Epidermal melanocyte (primary cell): ENCODE measurements at regions not wholly inside any gene's neighbourhood (a gene's known extent, or its start where the extent isn't known, plus 50 kb on each side); places are given as distances from the start of the nearest gene placed in this dataset.
A peak's percentile ranks its signal among the peaks of the same experiment; 100 is the strongest.

Experiments used
- DNase-seq: peaks from one replicate; pipeline ENCODE4 v3.0.0; 2011; ENCODE audit warnings: low spot score; ENCODE audit not compliant: insufficient read length

DNA sequence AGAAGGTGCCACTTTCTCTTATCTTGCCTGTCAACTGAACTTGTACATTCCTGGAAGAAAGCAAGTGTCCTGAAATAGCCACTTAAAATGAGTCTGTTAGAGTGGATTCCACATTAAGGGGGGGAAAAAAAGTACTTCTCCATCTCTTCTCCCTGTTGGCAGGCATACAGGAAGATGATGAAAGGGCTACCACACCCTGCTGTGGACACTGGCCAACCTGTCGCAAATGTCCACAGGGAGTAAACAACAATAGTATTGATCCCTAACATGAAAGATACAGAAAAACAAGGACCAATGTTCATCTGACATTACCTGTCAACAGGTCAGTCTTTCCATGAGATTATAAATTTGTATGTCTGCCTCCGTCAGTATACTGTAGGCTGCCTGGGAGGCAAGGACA is 265.1 kb upstream of the MAP3K1 start:
- no peak for DNase-seq

DNA sequence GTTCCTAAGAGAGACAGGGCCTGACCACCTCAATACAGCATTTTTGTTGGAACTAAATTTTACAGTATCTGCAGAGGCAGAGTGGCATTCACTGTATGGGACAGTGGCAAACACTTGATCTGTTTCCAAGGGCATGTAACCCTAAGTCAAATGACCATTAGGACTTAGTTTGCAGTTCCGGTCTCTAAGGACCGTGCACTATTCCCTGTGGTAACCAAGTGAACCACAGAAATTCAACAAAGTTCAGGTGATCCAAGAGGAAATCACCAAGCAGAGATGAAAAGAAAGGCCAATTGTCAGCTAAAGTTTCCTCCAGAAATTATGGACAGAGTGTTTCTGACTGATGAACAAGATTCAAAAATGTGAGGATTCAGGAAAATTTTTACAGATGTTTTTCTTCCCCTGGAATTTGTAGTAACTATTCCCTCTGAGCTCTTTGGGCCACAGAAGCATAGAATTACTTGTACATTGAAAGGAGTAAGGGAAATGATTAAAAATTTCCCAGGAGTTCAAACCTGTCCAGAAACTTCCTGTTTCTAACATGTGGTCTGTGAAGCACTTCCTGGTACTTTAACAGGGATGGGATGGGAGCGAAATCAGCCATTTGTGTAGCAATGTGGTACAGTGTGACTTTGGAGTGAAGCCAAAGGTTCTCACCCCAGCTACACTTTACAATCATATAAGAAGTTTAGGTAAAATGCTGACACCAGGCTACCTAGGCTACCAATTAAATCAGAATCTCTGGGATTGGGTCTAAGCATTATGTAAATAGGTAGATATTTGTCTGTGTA is 266.1 kb upstream of the MAP3K1 start:
- DNase-seq, result no peak

DNA sequence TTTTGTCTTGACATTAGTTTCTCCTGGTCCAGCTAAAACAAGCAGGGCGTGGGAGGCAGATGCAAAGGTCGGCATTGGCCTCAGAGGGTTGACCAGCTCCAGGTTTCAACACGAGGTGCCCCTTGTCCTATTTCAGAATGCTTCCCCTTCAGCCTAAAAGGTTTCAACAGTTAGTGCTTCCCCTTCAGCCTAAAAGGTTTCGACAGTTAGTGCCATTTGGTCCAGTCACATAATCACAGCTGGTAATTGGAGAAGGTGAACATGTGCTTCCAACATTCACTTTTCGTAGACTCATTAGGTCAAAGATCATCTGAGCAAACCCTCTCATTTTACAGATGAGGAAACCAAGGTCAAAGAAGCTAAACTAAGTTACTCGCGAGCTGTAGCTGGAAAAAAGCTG is 270.3 kb upstream of the MAP3K1 start:
- DNase-seq, result no peak

DNA sequence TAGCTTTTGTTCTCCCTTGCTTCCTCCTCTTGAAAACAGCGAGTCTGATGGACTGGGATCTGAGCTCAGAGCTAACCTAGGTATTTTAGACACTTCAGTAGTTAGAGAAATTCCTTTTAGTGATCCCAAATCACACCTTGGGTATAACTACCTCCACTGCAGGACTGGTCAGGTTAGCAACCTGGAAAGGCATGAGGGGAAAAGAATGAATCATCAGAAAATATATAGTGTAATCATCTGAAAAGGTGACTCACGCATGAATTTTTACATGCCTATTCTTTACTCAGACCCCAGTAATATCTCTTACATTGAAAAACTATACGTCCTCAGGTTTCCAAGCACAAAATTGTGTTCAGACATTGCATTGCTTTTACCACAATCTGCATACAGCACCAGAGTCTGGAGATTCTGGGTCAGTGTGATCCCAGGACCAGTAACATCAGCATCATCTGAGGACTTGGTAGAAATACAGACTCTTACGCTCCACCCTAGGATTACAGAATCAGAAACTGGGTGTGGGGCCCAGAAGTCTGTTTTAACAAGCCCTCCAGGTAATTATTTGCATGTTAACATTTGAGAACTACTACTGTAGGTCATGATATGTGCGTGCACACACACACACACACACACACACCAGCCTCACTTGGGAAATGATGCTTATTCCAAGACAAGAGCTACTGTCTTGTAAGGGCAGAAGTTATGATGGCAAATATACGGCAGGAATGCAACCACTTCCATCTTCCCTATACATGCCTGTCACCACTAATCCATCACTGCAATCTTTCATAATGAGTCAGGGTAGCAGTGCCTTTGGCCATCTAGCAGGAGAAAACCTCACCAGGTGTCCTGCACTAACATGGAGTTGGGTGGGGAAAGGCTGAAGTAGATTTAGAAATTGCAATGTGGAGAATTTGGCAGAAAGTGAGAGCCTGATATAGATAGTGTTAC is 271.6 kb upstream of the MAP3K1 start:
- no peak for DNase-seq

DNA sequence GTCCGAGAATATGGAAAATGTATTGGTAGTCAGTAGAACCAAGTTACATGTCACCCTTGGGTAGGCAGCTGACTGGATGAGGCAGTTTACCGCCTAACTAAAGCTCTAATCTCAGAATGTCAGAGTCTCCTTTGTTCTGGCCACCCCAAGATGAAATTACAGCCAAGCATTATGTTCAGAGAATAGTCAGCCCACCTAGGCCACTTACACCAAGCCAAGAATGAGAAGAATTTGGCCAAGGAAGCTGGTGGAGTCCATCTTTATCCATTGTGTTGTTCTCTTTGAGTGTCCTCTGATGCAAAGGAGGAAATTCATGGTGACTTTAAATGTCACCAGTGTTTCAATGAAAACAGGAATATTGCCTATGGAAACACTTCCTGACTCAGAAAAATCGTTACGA is 275.1 kb upstream of the MAP3K1 start:
- DNase-seq, result no peak

DNA sequence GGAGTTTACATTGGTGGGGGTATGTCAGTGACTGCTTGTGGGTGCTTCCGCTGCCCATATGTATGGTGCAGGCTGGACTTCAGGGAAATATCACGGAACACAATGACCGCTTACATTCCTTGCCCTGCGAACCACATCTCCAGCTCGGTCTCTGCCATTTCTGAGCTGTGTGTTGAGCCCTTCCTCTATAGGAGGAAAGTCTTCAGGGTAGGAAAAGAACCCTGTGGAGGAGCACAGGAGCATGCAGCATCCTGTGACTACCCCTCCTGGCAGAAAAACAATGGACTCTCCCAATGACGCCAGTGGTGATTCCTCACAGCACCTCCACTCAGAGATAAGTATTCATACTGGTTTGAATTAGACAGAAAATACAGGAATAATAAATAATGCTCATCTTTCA is 276.8 kb upstream of the MAP3K1 start:
- no peak for DNase-seq

DNA sequence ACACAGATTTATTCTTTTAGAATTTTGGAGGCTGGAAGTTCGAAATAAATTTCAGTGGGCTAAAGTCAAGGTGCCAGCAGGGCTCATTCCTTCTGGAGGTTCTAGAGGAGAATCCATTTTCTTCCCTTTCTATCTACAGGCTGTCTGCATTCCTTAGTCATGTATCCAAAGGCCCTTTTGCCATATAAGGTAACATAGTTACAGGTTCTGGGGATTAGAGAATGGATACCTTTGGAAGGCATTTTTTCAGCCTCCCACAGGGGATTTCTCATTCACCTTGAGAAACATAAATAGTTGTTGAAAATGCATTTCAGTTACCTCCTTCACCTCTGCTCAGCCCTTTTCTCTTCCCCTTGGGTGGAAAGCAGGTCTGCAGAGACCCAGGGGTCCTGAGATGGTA is 280.0 kb upstream of the MAP3K1 start:
- no peak for DNase-seq

DNA sequence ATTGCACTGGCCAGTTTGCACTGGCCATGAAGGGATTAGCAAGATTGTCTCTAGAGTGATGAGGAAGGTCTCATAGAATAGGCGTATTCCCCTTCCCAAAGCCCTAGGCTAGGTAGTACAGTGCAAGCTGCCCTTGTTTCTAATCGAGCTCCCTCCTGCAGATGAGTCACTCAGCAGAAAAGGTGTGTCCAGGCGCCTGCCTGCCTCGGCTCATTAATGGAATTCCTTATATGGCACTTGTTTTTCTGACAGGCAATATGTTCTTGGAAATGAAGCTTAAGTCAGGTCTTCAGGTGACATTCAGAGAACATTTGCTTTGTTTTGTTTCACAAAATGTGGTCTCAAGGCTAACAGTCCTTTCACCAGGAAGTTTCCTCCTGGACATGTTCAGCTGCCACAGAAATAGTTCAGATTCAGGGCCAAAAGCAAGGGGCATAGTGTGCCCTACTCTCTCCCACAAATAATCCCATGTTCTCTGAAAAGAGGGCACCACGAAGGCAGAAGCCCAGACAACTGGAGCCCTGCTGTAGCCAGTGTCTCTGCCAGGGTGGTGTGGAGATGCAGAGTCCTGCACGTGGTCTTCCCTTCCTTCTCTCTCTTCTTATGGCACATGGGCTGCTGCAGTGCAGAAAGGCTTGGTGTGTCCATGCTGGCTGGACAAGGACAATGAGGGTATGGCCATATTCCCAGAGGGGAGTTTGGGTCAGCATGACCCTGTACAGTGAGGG is 281.1 kb upstream of the MAP3K1 start:
- DNase-seq, result no peak

DNA sequence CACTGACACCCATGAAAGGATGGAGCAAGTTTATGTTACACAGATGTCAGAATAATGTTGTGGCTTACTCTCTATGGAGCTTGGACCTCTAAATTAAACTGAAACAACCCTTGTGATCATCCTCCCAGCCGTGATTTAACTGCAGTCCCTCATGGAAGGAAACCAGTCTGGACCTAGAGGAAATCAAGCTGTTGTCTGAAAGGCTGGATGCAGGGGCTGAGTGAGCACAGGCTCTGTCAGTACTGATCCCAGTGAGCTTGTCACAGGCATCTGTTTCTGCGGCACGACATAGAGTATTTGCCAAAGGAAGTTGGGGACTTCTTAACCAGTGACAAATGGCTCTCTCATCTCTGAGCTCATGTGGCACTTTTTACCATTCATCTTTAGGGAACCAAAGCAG is 282.9 kb upstream of the MAP3K1 start:
- DNase-seq, result no peak

DNA sequence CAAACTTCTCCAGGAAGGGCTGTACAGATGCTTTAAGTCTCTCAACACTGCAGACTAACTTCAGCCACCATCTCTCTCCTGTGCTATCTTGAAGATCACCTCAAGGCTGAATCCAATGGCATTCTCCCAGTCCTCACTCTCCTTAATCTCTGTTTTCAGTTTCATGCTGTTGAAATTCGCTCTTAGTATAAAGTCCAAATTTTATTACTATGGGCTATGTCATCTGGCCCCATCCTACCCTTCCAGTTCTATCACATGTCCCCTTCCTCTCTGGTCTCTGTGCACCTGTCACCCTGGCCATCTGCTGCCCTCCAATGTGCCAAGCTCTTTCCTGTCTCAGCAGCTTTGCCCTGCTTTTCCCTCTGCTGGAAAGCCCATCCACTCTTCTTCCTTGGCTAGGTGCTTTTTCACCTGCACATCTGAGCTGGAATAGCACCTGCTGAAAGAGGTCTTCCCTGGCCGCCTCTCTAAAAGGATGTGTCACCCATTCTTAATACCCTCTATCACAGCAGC is 284.7 kb upstream of the MAP3K1 start:
- DNase-seq, result no peak

DNA sequence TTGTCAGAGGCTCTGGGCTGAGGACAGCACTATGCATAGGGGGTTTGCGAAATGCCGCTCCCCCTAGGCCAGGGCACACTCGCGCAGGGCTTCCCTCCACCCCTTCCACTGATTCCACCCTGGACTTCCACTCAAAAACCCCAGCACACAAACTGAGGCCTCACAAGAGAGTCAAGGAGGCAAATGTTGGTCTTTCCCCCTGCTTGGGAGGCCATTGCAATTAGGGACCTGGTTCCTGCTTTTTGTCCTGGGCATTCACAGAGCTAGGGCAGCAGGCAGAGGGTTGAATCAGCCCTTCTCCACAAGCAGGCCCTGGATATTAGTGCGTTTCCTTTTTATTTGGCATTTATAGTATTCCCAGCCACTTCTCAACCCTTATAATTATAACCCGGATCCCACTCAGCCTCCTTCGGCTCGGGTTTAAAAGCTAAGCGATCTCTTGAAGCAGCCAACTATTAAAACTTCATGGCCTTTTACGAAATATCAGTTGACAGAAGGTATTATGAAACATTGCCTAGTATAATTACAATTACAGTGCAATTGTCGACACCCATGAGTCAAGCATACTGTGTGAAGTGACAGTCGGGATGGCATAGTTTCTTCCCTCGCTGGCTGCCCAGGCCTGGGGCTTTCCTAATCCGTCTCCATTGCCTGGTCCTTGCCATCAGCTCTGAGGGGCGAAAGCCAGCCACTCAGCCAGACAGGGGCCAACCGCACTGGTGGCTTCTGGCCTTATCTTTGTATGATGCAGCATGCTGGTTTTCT is 285.5 kb upstream of the MAP3K1 start:
- no peak for DNase-seq

DNA sequence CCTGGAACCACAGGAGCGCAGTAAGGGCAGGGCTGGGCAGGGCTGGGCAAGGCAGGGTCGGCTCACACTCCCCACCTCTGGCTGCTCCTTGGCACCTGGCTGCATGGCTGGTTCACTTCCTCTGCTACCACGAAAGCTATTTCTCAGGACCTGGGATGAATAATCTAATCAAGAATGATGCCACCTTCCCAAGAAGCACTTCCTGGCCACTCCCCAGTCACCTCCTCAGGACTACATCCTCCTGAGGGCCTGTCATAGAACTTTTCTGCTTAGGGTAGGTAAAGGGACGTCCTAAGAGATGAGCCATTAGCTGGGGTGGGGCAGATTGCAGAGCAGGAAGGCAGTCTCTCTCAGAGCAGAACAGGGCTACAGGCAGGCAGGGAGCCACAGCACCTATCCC is 288.2 kb upstream of the MAP3K1 start:
- DNase-seq, result no peak

DNA sequence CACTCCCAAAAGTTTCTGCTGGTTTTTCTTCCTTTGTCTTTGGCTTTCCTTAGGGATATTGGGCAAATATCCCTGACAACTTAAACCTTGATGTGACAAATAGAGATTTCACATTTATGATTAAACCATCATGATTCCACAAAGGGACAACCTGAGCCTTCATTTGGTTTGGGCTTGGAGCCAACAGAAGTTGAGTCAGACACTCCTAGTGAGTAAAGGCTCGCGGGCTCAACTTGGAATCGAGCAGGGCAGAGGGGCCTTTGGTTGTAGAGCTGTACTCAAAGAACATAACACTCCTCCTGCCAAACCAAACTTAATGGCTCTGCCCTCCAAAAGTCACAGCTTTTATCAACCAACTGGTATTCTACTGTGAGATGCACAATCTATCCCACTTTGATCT is 290.2 kb upstream of the MAP3K1 start:
- DNase-seq, result no peak

DNA sequence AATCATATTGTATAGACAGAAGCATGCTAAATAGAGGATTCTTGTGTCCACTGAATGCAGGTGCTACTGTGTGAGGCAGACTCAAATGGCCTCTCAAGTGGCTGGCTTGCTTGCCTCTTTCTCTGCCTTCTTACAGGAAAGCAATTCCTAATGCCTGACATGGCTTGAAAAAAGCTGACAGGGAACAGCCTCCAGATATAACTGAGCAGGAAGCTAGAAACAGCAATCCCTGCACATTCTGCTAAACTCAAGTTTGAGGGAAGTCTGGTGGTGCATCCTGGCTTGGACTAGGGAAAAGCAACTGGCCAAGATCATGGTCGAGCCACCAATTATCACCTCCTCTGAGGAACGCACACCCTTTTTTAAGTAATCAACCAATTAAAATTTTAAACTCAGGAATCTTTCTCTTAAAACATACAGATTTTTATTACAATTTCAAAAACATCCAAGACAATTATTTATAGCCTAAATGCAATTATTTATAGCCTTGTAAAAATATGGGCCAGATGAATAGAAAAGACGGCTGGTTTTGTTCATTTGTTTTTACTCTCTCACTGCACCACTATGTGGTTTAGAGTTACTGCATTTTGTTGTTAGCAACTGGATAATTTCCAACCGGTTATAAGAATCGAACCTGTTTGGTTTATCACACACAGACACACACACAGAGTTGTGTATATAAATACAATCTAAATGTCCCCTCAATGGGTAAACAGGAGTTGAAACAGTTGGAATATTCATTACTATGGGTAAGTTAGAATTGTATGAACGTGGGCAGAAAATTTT is 290.9 kb upstream of the ANKRD55 start:
- no peak for DNase-seq

DNA sequence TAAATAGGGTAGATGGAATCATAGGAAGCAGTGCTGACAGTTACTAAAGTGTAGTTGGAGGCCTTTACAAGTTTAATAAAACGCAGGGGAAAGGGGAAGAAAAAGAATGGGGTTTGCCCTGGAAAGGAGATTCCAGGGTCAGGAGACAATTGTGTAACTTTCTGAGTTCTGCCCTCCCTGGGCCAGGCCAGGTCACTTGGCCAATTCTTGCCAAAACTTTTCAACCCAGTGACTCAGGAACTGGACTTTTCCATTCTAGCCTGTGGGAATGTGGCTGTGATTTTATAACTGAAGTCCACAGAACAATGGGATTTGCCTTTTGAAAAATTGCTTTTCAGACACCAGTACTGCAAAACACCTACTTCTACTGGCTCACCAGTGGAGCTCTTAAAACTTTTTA is 289.8 kb upstream of the ANKRD55 start:
- peak; percentile 31 for DNase-seq

DNA sequence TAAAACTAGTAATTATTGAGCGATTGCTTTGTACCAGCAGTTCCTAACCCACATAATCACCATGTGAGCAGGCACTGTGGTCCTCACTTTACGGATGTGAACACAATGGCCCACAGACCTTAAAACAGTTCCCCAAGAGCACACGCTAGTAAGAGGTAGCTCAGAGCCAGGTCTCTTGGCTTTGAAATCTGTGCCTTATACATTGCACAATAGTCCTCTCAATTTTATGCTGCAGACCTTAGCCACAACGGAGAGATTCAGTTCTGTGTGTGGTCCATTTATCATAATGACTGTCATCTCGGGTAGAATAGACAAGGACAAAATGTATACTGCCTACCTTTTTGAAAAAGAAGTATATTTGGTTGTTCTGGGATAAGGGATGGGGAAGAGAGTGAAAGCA is 289.0 kb upstream of the ANKRD55 start:
- DNase-seq, result no peak

DNA sequence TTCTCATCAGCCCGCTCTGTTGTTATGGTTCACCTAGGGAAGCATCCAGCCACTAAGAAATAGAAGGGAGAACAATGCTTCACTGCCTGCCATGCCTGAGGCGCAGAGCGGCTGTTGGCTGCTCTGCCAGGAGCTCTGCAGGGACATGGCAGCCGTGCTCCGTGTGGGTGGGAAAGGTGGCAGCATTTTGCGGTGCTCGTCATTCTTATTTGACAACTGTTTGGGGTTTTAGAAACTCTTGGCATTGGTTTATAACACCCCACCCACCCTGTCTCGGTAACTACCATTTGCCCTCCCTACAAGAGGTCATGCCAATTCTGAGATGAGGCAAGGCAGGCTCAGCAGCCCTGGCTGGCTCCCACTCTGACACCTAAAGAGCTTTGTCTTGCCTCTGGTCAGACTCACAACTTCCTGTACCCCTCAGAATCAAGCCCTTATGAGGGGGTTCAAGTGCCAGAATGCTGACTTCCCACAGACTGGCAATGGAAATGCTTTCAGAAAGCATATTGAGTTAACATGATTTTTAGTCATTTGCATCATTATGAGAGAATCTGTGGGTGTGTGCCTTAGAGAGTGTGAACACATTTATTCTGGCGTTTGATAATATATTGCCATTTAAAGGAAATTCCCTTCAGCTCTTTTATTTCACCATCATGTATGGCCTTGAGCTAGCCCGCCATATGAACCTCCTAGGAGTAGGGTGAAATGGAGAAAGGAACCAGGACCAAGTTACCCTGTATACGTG is 288.0 kb upstream of the ANKRD55 start:
- no peak for DNase-seq

DNA sequence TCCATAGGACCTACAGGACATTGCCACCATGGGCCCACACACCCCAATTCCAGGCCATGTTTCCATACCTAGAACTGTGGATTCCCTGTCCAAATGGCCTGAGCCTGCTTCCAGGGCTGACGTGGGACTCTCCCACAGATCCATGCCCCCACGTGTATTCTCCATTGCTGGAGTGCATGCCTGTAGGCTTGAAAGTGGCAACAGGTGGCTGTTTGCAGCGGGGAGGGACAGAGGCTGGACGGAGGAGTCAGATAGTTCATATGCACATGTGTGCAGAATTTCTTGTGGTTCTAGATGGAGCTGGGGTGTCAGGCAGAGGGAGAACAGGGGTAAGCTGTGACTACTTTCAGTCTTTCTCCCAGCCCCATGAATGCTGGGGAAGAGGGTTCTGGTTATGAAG is 285.7 kb upstream of the ANKRD55 start:
- DNase-seq, result no peak

DNA sequence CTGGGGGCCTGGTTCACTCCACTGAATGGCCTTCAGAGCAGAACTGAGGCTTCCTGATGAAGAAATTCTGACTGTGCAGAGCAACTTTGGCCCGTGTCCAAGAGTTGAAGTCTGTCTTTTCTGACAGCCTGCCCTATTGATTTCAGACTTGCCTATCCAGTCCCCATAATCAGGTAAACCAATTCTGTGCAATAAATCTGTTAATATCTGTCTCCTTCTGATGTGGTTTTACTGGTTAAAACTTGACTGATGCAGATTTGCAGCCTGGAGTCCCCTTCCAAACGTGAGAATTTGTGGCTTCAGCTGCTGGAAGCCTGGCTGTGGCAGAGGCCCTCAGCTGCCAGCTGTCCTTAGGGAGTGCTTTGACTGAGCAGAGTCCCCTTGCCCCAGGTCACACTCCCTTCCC is 283.9 kb upstream of the ANKRD55 start:
- no peak for DNase-seq

DNA sequence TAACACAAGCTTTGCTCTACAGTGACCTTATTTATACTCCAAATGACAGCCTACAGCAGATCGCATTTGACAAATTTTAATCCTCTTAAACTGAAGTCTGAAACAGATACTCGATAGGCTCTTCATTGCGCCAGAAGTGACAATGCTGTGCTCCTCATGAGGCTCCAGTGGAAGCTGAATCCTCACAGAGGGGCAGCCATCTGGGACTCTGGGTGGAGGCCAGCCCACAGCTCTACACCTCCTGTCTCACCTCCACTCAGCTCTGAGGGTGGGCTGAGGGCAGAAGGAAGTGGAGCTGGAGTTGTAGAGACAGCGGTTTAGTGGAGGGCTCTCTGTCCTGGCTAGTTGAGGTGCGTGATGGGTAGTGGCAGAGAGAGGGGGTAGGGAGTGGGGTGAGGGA is 283.3 kb upstream of the ANKRD55 start:
- no peak for DNase-seq
